ENCODE measurements at regions not wholly inside any gene's neighbourhood (a gene's known extent, or its start where the extent isn't known, plus 50 kb on each side); places are given as distances from the start of the nearest gene placed in this dataset.

DNA sequence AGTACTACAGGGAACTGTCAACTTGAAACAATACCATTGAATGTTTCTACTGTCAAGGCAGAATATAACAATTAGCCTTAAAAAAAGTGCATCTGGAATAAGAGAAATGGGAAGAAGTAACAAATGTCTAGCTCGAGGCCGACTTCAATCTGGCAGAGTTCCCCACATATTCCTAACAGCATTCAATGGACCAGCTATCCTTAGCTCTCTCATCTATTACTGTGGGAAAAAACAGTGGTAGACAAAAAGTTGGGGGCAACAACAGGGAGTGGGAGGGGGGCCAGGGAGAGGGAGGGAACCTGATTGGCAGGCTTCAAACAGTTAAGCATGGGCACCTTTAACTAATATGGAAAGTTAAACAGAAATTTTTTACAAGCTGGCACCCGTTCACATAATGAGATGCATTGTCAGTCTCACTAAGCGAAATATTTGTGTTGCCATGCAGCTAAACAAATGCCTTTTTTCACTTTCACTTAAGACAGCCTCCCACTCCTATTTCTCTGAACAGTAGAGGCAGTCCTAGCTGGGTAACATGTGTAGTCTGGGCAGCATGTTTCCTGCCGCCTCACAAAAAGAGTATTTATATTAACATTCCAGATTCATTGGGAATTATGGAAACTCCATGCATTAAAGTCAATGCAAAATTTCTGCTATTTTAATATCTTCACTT lies 62.2 kb upstream of the SOX6 start:
- TF ChIP-seq SMC3 (IDR thresholded peaks at IDR 0.05; ENCODE audit: low read depth, low read length) (no peak), NRF1 (IDR thresholded peaks at IDR 0.05; ENCODE audit: low read depth, low read length) (no peak), SIN3A (IDR thresholded peaks at IDR 0.05; ENCODE audit: borderline replicate concordance, low read depth, low read length) (no peak), CHD2 (IDR thresholded peaks at IDR 0.05; ENCODE audit: low read length, partially characterized antibody) (no peak), FOXJ3 (CRISPR knock-in tag; IDR thresholded peaks at IDR 0.05) (no peak), MAX (IDR thresholded peaks at IDR 0.05; ENCODE audit: low read depth) (no peak), FOXM1 (IDR thresholded peaks at IDR 0.05; ENCODE audit: low read depth) (no peak), EZH2phosphoT487 (IDR thresholded peaks at IDR 0.05; ENCODE audit: borderline replicate concordance, low read depth) (no peak), TEAD4 (IDR thresholded peaks at IDR 0.05; ENCODE audit: borderline replicate concordance, insufficient read depth) (no peak), YY1 (IDR thresholded peaks at IDR 0.05; ENCODE audit: low read depth) (no peak), CTCF (IDR thresholded peaks at IDR 0.05) (no peak), NFIC (IDR thresholded peaks at IDR 0.05; ENCODE audit: borderline replicate concordance) (no peak), EP300 (IDR thresholded peaks at IDR 0.05; ENCODE audit: borderline replicate concordance in 1 of 2, low read depth in 1 of 2, low read length in 1 of 2) (no peak), MEF2A (IDR thresholded peaks at IDR 0.05; ENCODE audit: borderline replicate concordance, low read depth) (no peak)
- TF ChIP-seq, protein P1, sequence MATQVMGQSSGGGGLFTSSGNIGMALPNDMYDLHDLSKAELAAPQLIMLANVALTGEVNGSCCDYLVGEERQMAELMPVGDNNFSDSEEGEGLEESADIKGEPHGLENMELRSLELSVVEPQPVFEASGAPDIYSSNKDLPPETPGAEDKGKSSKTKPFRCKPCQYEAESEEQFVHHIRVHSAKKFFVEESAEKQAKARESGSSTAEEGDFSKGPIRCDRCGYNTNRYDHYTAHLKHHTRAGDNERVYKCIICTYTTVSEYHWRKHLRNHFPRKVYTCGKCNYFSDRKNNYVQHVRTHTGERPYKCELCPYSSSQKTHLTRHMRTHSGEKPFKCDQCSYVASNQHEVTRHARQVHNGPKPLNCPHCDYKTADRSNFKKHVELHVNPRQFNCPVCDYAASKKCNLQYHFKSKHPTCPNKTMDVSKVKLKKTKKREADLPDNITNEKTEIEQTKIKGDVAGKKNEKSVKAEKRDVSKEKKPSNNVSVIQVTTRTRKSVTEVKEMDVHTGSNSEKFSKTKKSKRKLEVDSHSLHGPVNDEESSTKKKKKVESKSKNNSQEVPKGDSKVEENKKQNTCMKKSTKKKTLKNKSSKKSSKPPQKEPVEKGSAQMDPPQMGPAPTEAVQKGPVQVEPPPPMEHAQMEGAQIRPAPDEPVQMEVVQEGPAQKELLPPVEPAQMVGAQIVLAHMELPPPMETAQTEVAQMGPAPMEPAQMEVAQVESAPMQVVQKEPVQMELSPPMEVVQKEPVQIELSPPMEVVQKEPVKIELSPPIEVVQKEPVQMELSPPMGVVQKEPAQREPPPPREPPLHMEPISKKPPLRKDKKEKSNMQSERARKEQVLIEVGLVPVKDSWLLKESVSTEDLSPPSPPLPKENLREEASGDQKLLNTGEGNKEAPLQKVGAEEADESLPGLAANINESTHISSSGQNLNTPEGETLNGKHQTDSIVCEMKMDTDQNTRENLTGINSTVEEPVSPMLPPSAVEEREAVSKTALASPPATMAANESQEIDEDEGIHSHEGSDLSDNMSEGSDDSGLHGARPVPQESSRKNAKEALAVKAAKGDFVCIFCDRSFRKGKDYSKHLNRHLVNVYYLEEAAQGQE (IDR thresholded peaks at IDR 0.05; ENCODE audit: low read depth, low read length) = no peak
- TF ChIP-seq, protein P2, sequence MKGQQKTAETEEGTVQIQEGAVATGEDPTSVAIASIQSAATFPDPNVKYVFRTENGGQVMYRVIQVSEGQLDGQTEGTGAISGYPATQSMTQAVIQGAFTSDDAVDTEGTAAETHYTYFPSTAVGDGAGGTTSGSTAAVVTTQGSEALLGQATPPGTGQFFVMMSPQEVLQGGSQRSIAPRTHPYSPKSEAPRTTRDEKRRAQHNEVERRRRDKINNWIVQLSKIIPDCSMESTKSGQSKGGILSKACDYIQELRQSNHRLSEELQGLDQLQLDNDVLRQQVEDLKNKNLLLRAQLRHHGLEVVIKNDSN (IDR thresholded peaks at IDR 0.05; ENCODE audit: borderline replicate concordance, low read depth) = no peak
- Histone ChIP-seq H3K79me2 (ENCODE audit: insufficient read depth) (no peaks in the 10 kb centered on the region), H2AFZ (ENCODE audit: low read depth) (no peak overlapping the region), H3K27ac (ENCODE audit: low read depth in 2 of 2, low read length in 1 of 2) (no peak overlapping the region), H3F3A (replicated peaks; ENCODE audit: insufficient read depth) (no peaks in the 10 kb centered on the region), H3K36me3 (replicated peaks in 1 of 2; ENCODE audit: control insufficient read depth in 1 of 2, insufficient read depth in 2 of 2, low read length in 1 of 2) (no peaks in the 10 kb centered on the region), H3K4me2 (no peak overlapping the region), H4K20me1 (ENCODE audit: insufficient read depth) (no peaks in the 10 kb centered on the region), H3K9ac (no peak overlapping the region), H3K4me1 (ENCODE audit: control insufficient read depth in 1 of 2, insufficient read depth in 2 of 2, low read depth in 1 of 2, low read length in 1 of 2) (peaks cover 0 to 2% of the 10 kb centered on the region in 2 experiments; a peak in 1 of 4 replicates), H3K9me3 (no peaks in the 10 kb centered on the region), H3K27me3 (ENCODE audit: insufficient read depth) (no peaks in the 10 kb centered on the region), H3K9me2 (no peaks in the 10 kb centered on the region), H3K4me3 (ENCODE audit: low read depth in 2 of 2, low read length in 1 of 2) (no peak overlapping the region)
- DNase-seq = no peak
- ChIA-PET CTCF (no interaction called here), POLR2A (no interaction called here)
- 66% methylated on average over 5 of the region's 5 CpGs for WGBS (ENCODE audit: low lambda C conversion rate)

Data from SK-N-SH (cell line).